Ammon's horn (tissue), 1 donor: ENCODE measurements at regions not wholly inside any gene's neighbourhood (a gene's known extent, or its start where the extent isn't known, plus 50 kb on each side); places are given as distances from the start of the nearest gene placed in this dataset.
A peak's percentile ranks its signal among the peaks of the same experiment; 100 is the strongest.

Experiments
- DNase-seq: peaks from one replicate; pipeline ENCODE4 v3.0.0-alpha.2; 2016; ENCODE audit warnings: low spot score

DNA sequence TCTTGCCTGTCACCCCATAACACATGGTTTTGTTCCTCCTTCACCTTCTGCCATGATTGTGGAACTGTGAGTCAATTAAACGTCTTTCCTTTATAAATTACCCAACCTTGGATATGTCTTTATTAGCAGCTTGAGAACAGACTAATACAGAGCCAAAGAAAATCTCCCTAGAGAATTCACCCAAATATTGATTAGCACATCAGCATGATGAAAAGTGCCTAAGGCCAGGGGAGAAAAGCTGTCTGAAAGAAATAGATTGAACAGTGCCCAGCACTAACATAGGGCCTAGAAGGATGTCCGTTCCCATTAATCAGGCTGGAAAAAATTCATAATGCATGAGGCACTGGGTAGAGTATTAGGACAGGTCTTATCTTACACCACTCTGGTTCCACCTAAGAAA lies 111.9 kb upstream of the CALN1 start:
- no peak for DNase-seq

DNA sequence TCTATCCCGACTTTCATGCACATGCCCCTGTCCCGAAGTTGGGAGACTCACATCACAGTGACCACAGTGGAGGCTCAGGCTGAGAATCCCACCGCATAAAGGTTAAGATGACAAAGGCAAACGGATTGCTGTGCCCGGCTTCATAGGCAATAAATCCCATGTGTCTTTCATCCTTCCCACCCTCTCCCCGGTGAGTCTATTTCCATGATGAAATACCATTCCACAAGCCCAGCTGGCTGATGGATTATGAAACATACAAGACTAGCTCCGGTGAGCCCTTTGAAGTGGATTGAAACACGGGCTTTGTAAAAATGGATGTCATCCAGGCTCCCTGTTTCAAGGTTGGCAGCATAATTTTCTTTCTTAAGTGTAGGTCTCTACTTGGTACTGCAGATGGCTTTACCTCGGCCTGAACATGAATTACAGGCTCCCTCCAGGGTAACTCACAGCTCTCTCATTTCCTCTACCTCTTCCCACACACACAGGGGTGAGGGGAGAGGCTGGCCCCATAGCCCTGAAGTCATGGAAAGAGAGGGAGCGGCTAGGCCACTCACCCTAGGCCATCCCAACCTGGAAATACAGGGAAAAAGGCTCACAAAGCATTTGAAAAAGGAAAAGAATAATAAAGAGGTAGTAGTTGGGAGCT lies 92.0 kb upstream of the CALN1 start:
- DNase-seq = no peak

DNA sequence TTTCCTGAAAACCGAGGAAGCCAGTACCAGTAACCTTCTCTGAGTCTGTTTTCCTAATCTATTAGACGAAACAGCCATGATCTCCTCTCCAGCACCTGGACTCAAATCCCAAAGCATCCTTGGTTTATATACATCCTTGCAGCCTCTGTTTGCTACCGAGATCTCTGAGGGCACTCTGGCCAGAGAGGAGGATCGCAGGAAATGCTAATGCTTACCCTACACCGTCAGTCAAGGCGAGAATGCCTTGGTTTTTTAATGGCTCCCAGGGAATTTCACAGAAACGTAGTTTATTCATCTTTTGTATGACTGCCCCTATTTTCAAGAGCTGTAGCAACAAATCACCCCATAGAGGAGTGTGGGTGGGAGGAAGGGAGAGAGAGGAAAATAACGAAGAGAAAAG lies 91.5 kb upstream of the CALN1 start:
- no peak for DNase-seq

DNA sequence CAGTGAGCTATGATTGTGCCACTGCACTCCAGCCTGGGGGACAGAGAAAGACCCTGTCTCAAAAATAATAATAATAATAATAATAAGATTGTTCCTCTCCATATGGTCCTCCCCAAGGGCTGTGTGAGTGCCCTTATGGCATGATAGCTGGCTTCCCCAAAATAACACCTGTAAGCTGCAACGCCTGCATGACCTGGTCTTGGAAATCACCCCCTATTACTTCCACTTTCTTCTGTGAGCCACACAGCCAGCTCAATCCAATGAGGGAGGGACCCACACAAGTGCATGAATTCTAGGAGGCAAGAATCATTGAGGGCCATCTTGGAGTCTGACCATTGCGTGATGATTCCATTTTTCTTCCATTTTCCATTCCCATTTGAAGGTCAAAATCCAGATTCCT lies 82.7 kb upstream of the CALN1 start:
- no peak for DNase-seq

DNA sequence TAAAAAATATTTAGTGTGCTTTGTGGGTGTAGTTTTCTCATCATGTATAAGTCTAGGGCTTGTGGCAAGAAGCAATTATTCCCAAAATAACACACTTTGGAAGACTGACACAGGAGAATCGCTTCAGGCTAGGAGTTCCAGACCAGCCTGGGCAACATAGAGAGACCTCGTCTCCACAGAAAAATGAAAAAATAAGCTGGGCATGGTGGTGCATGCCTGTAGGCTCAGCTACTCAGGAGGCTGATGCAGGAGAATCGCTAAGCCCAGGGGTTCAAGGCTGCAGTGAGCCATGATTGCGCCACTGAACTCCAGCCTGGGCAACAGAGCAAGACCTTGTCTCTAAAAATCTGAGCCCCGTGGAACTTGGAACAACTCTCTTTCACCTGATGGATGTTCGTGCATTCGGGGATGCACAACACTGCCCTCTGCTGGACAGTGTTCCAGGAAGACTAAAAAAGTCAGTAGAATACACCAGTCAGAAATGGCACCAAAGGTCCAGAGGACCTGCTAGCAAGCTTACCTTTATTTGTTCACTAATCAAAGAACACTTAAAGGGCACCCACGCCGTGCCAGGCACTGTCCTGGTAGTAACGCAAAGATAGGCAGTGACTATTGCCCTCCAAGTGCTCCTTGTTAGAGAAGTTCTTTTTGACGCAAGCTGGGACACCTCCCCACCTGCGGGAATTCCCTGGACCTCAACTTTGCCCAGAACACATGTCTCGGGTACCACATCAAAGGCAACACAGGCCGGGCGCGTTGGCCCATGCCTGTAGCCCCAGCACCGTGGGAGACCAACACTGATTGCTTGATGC lies 81.9 kb upstream of the CALN1 start:
- DNase-seq = peak; percentile 80

DNA sequence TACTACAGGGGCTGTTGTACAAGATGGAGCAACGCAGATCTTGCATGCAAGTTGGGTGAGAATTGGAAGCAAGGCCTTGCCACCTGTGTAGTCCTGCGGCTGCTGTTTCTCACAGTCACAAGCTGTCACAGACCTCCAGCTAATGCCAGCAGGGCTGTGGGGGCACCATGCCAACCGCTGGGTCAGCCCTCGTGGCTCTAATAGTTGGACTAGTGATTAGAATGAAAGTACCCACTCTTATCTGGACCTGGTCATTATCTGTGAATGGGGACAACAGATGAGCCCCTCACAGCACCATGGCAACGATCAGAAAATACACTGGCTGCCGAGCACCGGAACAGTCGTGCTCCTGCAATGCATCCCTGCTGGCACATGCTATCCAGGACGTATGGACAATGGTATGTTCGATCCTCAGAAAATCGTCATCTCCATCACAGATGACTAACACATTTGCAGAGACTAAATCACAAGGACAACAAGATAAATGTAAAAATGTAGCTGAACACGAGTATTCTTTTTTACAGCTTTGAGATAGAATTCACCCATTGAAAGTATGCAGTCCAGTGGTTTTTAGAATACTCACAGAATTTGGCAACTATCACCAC lies 80.4 kb upstream of the CALN1 start:
- peak; percentile 5 for DNase-seq

DNA sequence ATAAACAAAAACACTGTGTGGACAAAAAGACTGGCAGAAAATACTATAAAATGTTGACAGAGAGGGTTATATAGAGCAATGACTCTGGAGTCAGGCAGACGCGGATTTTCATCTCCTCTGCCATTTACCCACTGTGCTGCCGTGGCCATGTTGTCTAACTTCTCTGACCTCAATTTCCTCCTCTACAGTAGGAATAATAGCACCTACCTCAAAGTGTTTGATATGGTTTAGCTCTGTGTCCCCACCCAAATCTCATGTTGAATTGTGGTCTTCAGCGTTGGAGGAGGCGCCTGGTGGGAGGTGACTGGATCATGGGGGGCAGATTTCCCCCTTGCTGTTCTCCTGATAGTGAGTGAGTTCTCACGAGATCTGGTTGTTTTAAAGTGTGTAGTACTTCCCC lies 78.2 kb upstream of the CALN1 start:
- no peak for DNase-seq

DNA sequence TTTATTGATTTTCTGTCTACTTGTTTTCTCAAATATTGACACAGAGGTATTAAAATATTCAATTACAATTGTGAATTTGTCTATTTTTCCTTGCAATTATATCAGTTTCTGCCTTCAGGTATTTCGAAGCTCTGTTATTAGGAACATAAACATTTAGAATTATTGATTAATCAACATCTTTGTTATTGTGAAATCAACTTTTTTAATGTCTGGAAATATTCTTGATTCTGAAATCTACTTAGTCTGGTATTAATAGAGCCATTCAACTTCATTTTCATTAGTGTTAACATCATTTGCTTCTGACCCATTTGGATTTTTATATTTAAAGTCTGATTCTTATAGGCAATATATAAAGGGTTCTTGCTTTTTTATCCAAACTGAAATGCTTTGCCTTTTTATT lies 69.8 kb upstream of the CALN1 start:
- no peak for DNase-seq

DNA sequence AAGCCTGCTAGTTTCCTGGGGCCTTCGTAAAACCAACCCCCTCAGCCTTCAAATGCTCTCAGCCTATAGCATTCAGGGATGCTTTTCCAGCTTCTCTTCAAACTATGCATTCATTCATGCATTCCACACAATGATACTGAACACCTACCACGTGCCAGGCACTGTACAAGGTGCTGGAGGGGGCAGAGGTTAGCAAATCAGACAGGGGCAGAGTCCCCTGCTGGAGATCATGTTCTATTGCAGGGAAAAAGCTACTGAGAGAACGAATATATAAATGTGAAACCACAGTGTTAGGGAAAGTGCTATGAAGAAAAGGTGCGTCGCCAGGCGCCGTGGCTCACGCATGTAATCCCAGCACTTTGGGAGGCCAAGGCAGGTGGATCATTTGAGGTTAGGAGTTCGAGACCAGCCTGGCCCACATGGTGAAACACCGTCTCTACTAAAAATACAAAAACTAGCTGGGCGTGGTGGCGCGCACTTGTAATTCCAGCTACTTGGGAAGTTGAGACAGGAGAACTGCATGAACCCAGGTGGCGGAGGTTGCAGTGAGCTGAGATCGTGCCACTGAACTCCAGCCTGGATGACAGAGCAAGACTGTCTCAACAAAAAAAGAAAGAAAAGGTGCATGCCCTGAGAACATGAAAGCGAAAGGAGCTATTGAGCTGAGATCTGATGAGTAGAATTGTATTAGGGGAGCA lies 64.6 kb upstream of the CALN1 start:
- DNase-seq = no peak

DNA sequence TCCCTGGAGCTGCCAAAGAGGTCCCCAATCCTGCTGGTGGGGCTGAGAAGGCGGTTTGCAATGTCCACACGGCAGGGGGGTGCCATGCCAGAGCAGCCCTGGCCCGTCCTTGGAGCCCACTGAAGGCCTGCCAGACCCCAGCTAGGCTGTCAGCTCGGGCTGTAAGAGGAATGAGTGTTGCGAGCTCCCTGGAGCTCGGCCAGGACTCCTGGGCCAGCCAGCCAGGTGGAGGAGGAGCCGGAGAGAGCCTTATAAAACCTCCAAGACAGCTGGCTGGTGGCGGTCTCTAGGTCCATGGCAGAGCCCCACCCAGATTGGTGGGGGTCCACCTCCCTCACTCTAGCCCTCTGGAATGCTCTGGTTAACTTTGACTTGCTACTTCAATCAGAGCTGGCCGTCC lies 55.1 kb upstream of the CALN1 start:
- no peak for DNase-seq

DNA sequence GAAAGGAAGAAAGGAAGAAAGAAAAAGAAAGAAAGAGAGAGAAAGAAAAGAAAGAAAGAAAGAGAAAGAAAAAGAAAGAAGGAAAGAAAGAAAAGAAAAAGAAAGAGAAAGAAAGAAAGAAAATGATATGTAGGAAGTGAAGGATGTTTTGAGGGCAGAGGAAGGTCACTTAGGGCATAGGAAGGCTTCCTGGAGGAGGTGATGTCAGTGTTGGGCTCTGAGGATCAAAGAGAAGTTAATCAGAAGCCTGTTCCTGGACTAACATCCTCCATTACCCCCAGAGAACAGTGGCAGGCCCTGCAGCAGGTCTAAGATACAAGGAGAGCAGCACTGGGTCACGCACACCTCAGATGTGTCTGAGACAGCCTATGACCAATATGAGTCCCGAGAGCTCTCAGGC lies 54.7 kb upstream of the CALN1 start:
- no peak for DNase-seq

DNA sequence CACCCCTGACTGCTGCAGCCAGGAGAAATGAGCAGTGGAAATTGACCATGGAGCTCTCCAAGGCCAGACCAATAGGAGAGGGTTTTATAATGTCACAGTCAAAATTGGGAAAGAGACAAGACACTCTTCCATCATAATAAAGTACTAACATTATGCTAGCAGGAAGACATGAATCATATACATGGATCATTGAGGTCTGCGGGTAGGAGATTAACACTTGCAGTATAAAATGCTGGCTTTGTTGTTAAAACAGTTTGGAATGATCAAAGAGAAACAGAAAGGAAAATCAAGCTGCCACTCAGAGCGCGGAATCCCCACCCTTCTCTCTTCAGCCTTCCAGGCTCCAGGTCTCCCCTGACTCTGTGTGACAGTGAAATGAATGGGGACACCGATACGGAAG lies 53.4 kb upstream of the CALN1 start:
- no peak for DNase-seq

DNA sequence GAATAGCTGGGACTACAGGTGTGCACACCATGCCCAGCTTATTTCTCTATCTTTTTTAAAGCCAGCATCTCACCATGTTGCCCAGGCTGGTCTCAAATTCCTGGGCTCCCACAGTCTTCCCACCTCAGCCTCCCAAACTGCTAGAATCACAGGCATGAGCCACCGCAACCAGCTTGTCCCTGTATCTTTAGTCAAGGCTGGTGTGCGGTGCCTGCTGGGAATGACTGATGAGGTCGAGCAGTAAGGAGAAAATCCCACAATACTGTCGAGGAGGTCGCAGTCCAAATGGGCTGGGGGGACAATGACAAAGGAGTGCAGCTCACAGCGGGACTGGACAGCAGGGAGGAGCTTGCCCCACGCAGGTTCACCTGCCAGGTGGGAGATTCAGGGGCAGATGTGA lies 50.2 kb upstream of the CALN1 start:
- DNase-seq = no peak
